ENCODE measurements at regions not wholly inside any gene's neighbourhood (a gene's known extent, or its start where the extent isn't known, plus 50 kb on each side); places are given as distances from the start of the nearest gene placed in this dataset.

GRCh38 chr12:105503619-105504018 is 173.1 kb downstream of the C12orf75 start:
- TF ChIP-seq POLR2A (IDR thresholded peaks at IDR 0.05) (no peak), CTCF (IDR thresholded peaks at IDR 0.05) (no peak)
- Histone ChIP-seq H3K4me1 (no peaks in the 10 kb centered on the region), H3K27ac (no peak overlapping the region), H3K36me3 (no peaks in the 10 kb centered on the region), H3K27me3 (no peaks in the 10 kb centered on the region), H3K4me3 (no peak overlapping the region), H3K9me3 (no peaks in the 10 kb centered on the region)
- intact Hi-C loops (cut with DNase I; ENCODE audit: low total_unique reads), result no loop called here
- no peak for DNase-seq

GRCh38 chr12:105504286-105504685 is 173.8 kb downstream of the C12orf75 start:
- Histone ChIP-seq H3K27me3 (no peaks in the 10 kb centered on the region), H3K9me3 (no peaks in the 10 kb centered on the region), H3K27ac (no peak overlapping the region), H3K36me3 (no peaks in the 10 kb centered on the region), H3K4me3 (no peak overlapping the region), H3K4me1 (no peaks in the 10 kb centered on the region)
- intact Hi-C loops (cut with DNase I; ENCODE audit: low total_unique reads), result no loop called here
- no peak for TF ChIP-seq CTCF (IDR thresholded peaks at IDR 0.05)
- DNase-seq, result no peak

GRCh38 chr12:105506678-105507310 is 176.3 kb downstream of the C12orf75 start:
- Histone ChIP-seq H3K27me3 (no peaks in the 10 kb centered on the region), H3K4me1 (no peaks in the 10 kb centered on the region), H3K36me3 (no peaks in the 10 kb centered on the region), H3K9me3 (no peaks in the 10 kb centered on the region), H3K4me3 (no peak overlapping the region), H3K27ac (no peak overlapping the region)
- DNase-seq, result no peak
- intact Hi-C loops (cut with DNase I; ENCODE audit: low total_unique reads), result no loop called here
- no peak for TF ChIP-seq POLR2A (IDR thresholded peaks at IDR 0.05)
- no peak for TF ChIP-seq CTCF (IDR thresholded peaks at IDR 0.05)

GRCh38 chr12:105507311-105508038 is 177.0 kb downstream of the C12orf75 start:
- no peak for DNase-seq
- H3K4me1 ChIP-seq, result no peaks in the 10 kb centered on the region
- intact Hi-C loops (cut with DNase I; ENCODE audit: low total_unique reads), result no loop called here
- H3K36me3 ChIP-seq, result no peaks in the 10 kb centered on the region
- no peak for TF ChIP-seq CTCF (IDR thresholded peaks at IDR 0.05)
- no peak for TF ChIP-seq POLR2A (IDR thresholded peaks at IDR 0.05)
- no peaks in the 10 kb centered on the region for H3K27me3 ChIP-seq
- H3K9me3 ChIP-seq, result no peaks in the 10 kb centered on the region
- no peak overlapping the region for H3K4me3 ChIP-seq
- no peak overlapping the region for H3K27ac ChIP-seq

- Histone ChIP-seq H3K27ac (no peak overlapping the region), H3K36me3 (no peaks in the 10 kb centered on the region), H3K4me1 (no peaks in the 10 kb centered on the region), H3K4me3 (no peak overlapping the region), H3K27me3 (no peaks in the 10 kb centered on the region), H3K9me3 (no peaks in the 10 kb centered on the region)
- no peak for TF ChIP-seq CTCF (IDR thresholded peaks at IDR 0.05)
- no peak for DNase-seq
- intact Hi-C loops (cut with DNase I; ENCODE audit: low total_unique reads), result no loop called here
Measured at GRCh38 chr12:105508096-105508495, 177.6 kb downstream of the C12orf75 start.

Measured in uterus (tissue), 3 donors.